ENCODE measurements at regions not wholly inside any gene's neighbourhood (a gene's known extent, or its start where the extent isn't known, plus 50 kb on each side); places are given as distances from the start of the nearest gene placed in this dataset.

DNA sequence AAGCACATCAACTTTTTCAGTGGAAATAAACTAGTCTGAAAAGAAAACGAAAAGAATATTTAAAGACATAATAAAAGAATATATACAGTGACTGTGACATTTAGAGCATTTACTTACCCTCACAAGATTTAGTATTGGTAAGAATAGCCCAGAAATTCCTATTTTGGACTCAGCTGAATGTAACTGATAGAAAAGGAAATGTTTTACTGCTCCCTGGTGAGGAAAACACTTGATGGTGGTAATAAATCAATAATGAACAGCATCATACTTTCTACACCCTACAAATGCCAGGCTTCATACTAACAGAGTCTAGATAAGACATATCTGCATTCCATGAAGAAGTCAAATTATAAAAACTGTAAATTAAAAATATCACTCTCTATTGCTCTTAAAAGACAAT lies 753.5 kb upstream of the PCDH10 start:
- TF ChIP-seq POLR2AphosphoS5 (IDR thresholded peaks at IDR 0.05) (no peak), EP300 (IDR thresholded peaks at IDR 0.05) (no peak), CTCF (IDR thresholded peaks at IDR 0.05) (no peak), POLR2A (IDR thresholded peaks at IDR 0.05) (no peak)
- Histone ChIP-seq H3K27ac (no peak overlapping the region), H3K9me3 (no peaks in the 10 kb centered on the region), H3K4me1 (no peaks in the 10 kb centered on the region), H3K36me3 (no peaks in the 10 kb centered on the region), H3K4me3 (no peak overlapping the region), H3K27me3 (no peaks in the 10 kb centered on the region)
- DNase-seq (ENCODE audit: low spot score in 2 of 2), result no peak
- WGBS, result 48% methylated on average over 1 of the region's 1 CpG

GRCh38 chr4:132396636-132397035 lies 752.5 kb upstream of the PCDH10 start:
- Histone ChIP-seq H3K4me1 (no peaks in the 10 kb centered on the region), H3K27me3 (no peaks in the 10 kb centered on the region), H3K9me3 (peaks cover 3% of the 10 kb centered on the region), H3K27ac (no peak overlapping the region), H3K4me3 (no peak overlapping the region), H3K36me3 (no peaks in the 10 kb centered on the region)
- TF ChIP-seq POLR2AphosphoS5 (IDR thresholded peaks at IDR 0.05) (no peak), CTCF (IDR thresholded peaks at IDR 0.05) (no peak), EP300 (IDR thresholded peaks at IDR 0.05) (no peak), POLR2A (IDR thresholded peaks at IDR 0.05) (no peak)
- 65% methylated on average over 1 of the region's 1 CpG for WGBS
- DNase-seq (ENCODE audit: low spot score in 2 of 2), result no peak

DNA sequence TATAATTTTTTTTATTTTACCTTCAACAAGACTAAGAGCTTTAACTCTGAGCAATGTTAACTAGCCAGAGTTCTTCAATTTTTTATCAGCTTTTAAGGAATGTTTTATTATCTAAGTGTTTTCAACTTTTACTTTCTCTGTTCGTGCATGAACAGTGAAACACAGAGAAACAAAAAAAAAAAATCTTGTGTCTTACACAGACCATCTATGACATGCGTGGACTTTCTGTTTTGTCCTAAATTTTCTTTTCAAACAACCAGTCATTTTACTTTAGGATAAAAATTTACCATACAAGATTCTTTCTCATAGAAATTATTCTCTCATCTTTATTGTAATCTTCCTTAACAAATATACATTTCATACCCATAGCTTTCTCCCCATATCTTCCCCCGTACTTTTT lies 731.9 kb upstream of the PCDH10 start:
- Histone ChIP-seq H3K36me3 (no peaks in the 10 kb centered on the region), H3K4me3 (no peak overlapping the region), H3K27ac (no peak overlapping the region), H3K4me1 (no peaks in the 10 kb centered on the region), H3K27me3 (no peaks in the 10 kb centered on the region), H3K9me3 (peaks cover 12% of the 10 kb centered on the region)
- DNase-seq (ENCODE audit: low spot score in 2 of 2), result no peak
- no peak for TF ChIP-seq POLR2A (IDR thresholded peaks at IDR 0.05)
- no peak for TF ChIP-seq POLR2AphosphoS5 (IDR thresholded peaks at IDR 0.05)
- no peak for TF ChIP-seq CTCF (IDR thresholded peaks at IDR 0.05)
- TF ChIP-seq EP300 (IDR thresholded peaks at IDR 0.05), result no peak
- WGBS, result 72% methylated on average over 3 of the region's 3 CpGs

DNA sequence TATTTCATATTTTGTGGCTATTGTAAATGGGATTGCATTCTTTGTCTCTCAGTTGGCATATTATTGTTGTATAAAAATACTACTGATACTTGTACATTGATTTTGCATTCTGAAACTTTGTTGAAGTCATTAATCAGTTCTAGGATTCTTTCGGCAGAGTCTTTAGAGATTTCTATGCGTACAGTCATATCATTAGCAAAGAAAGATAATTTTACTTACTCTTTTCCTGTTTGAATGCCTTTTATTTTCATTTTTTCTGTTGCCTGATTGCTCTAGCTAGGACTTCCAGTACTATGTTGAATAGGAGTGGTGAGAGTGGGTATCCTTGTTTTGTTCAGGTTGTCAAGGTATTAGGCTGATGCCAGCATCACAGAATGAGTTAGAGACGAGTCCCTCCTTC lies 722.0 kb upstream of the PCDH10 start:
- 82% methylated on average over 3 of the region's 3 CpGs for WGBS
- Histone ChIP-seq H3K4me1 (no peaks in the 10 kb centered on the region), H3K27me3 (no peaks in the 10 kb centered on the region), H3K9me3 (peaks cover 3% of the 10 kb centered on the region), H3K36me3 (no peaks in the 10 kb centered on the region), H3K27ac (no peak overlapping the region), H3K4me3 (no peak overlapping the region)
- DNase-seq (ENCODE audit: low spot score in 2 of 2), result no peak
- TF ChIP-seq POLR2A (IDR thresholded peaks at IDR 0.05) (no peak), POLR2AphosphoS5 (IDR thresholded peaks at IDR 0.05) (no peak), EP300 (IDR thresholded peaks at IDR 0.05) (no peak), CTCF (IDR thresholded peaks at IDR 0.05) (no peak)

DNA sequence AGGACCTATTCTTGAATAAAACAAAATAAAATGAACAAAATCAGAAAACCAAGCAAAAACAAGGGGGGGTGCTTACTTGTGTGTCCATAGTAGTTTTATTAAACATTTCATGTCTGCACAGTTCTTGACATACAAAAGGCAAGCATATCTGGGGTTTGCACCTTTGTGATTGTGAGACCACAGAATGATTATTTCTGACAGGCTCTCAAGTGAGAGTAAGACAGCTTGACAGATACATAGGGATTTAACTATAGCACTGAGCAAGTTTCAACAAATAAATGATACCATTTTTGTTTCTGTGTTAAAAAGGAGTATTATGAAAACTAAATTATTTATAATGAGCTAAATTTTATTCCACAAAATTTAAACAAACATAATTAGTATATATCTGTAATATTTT lies 712.0 kb upstream of the PCDH10 start:
- Histone ChIP-seq H3K27ac (no peak overlapping the region), H3K4me1 (no peaks in the 10 kb centered on the region), H3K27me3 (no peaks in the 10 kb centered on the region), H3K9me3 (no peaks in the 10 kb centered on the region), H3K4me3 (no peak overlapping the region), H3K36me3 (no peaks in the 10 kb centered on the region)
- DNase-seq (ENCODE audit: low spot score in 2 of 2), result no peak
- TF ChIP-seq CTCF (IDR thresholded peaks at IDR 0.05), result no peak
- no peak for TF ChIP-seq EP300 (IDR thresholded peaks at IDR 0.05)
- no peak for TF ChIP-seq POLR2AphosphoS5 (IDR thresholded peaks at IDR 0.05)
- TF ChIP-seq POLR2A (IDR thresholded peaks at IDR 0.05), result no peak
